Left renal cortex interstitium (tissue), 4 donors: ENCODE measurements at regions not wholly inside any gene's neighbourhood (a gene's known extent, or its start where the extent isn't known, plus 50 kb on each side); places are given as distances from the start of the nearest gene placed in this dataset.
"Not testable (repeated sequence)": the region's sequence is repeated elsewhere in the genome, so short reads cannot be mapped to it uniquely, and the experiment has no call there.

ENCODE experiments used
- DNase-seq, 4 donors: peaks; one replicate each; pipeline ENCODE4 v3.0.0-alpha.2; 2013; ENCODE audit warnings: low read depth in 4 of 4, low spot score in 2 of 4, missing footprints in 1 of 4

DNA sequence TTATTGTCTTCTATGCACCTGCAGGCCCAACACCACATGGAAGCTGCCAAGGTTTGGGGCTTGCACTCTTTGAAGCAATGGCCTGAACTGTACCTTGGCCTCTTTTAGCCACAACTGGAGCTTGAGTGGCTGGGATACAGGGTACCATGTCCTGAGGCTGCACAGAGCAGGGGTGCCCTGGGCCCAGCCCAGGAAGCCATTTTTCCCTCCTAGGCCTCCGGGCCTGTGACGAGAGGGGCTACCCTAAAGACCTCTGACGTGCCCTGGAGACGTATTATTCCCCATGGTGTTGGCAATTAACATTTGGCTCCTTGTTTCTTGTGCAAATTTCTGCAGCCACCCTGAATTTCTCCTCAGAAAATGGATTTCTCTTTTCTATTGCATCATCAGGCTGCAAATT, 519.9 kb upstream of the MAGEB18 start:
- no peak for DNase-seq

DNA sequence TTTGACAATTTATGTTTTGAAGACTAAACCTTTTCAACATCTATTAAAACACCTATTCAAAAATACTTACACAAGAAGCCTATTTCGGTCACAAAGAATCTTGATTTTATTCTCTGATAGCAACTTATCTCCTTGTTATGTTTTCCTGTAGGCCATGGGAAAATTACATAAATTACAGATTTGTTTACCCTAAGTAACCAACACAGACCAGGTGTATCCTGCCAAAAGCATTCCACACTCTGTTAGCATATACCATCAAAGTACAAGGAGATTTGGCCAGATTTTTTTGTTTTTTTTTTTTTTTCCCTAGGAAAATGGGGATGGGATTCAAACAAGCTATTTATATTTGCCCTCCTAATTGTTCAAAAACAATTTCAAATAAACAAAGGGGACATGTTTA, 497.9 kb upstream of the MAGEB18 start:
- DNase-seq: no peak

DNA sequence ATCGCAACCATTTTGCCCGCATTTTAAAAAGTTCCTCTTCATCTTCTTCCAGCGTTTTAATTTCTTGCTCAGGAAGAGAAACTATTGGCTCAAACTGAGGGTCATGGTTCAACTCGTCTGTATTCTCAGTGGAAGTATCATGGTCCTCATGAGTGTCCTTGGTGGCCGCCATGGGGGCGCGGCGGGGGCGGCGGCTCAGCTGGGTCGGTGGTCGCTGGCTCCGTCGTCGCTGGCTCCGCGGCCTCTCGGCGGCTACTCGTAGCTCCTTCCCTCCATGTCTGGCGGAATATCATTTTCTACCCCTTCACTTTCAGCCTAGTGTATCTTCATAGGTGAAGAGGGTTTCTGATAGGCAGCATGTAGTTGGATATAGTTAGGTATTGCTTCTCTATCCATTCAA, 492.0 kb upstream of the MAGEB18 start:
- DNase-seq: no peak

DNA sequence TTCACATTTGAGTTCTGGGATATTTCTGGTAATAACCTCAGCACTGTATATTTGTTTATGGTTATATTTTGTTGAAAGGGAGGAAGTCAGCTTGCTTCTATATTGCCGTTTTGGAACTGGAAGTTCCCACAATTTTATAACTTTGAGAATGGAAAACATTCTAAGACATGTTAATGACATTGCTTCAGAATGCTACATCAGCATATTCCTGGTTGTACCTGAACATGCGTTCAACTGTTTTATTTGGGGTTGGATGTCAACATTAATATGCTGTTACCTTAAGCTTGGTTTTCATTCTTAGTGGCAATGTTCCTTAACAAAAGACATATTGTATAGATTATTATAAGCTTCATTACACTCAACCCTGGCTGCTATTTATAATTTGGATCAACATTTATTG, 489.4 kb upstream of the MAGEB18 start:
- DNase-seq: no peak

DNA sequence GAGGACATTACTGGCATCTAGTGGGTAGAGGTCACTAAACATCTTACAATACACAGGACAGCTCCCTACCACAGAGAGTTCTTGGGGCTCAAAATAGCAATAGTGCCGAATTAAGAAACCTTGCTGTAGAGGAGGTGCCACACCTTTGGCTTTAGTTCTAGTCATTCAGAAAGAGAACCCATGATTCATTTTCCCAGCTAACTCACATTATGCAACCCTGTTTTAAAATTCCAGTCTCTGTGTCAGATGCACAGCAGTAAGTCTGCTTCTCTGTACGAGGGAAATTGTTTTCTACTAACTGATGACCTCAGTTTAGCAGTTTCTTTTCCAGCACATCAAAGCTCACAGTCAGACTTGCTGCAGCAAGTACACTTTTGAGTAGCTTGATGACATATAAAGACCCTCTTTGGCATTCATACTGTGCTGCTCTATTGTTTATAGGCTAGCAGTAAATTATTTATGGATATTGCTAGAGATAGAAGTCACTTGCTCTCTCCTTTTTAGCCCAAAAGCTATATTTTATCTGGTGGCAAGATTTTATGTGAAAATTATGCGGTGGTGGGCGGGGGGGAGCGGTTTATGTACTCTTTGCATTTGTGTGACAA, 487.8 kb upstream of the MAGEB18 start:
- DNase-seq: no peak

DNA sequence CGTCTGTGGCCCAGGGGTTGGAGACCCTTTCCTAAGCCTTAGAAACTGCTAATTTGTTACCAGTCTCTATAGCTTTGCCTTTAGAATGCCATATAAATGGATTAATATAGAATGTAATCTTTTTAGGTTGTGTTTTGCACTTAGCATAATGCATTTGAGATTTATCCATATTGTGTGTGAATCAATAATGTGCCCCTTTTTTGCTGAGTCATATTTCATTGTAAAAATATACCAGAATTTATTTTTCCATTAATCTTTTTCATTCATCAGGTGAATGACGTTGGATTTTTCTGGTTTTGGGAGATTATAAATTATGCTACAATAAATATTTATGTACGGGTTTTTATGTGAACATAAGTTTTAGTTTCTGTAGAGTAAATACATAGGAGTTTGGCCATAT, 478.8 kb upstream of the MAGEB18 start:
- DNase-seq: no peak

DNA sequence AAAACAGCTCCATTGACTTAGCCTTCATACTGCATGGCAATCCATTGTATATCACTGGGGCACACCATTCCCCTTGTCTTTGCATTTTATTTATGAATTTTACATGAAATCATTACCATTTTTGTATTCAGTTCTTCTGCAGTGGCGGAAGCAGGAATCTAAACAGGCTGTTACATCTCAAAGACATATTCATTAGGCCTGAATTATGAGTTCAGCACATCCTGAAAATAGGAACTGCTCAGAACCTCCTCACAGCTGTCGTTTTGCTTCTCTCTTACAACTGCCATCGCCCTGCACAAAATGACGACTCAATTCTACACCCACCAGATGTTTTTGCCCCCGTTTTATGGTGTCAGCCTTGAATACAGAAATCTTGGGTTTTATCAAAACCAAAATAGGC, 474.4 kb upstream of the MAGEB18 start:
- peak in 1 of 4 donors; percentile 6 for DNase-seq

DNA sequence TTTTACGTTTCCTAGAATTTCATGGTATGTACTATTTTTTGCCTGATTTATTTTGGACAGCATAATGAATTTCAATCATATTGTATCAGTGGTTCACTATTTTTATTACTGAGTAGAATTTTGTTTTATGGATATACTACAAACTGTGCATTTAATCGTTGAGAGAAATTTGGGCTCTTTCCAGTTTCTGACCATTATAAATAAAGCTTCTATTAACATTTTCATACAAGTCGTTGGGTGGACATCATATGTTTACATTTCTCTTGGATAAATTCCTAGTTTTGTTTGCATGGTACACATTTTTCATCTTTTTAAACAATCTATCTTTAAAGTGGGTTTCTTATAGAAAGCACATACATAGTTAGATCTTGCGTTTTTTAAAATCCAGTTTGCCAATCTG, 472.7 kb upstream of the MAGEB18 start:
- DNase-seq: no peak

DNA sequence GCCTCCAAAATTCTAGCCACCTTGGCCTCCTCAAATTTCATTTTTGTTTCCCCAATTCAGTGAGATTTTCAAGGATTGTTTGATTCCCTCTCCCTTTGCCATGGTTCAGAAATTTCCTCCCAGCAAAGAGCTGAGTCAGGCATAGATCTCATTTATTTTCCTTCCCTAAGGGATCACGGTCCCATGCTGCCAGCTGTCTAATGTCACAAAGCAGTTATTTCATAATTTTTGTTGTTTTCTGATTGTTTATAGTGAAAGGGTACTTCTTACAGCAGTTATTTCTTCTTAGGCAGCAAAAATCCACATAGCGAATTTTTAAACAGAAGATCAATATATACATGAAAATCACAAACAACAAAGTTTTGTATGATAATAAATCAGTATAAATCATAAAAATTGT, 470.5 kb upstream of the MAGEB18 start:
- no peak for DNase-seq

DNA sequence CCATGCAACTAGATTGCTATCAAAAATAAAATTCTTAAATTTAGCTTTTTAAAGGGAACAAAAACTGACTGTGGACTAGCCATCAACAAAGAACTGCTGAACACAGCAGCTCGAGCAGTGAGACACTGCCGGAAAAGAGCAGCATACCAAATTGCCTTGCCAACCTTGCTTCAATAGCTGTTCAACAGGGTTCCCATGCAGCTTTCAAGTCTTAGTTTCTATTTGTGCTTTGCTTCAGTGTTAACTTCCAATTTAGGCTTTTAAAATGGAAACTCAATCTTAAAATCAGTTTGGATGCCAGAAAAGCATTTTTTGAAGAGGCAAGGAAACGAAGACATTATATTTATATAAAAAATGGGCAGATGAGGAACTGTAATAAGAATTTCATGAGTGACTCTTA, 463.4 kb upstream of the MAGEB18 start:
- DNase-seq: no peak

DNA sequence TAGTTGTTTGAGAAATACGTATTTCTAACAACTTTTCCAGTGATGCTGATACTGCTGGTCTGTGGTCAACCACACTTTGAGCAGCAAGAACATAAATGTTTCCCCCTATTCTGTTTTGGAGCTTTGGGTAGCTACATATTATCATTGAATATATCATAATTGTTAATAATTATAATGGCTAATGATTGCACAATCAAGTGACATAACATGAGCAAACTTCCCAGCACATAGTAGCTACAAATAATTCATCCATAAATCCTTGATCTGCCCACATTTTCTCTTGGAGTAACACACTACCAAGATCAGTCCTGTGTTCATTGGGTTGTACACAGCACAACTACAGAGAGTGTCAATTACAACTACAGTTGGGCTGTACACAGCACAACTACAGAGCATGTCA, 436.3 kb upstream of the MAGEB18 start:
- no peak for DNase-seq

DNA sequence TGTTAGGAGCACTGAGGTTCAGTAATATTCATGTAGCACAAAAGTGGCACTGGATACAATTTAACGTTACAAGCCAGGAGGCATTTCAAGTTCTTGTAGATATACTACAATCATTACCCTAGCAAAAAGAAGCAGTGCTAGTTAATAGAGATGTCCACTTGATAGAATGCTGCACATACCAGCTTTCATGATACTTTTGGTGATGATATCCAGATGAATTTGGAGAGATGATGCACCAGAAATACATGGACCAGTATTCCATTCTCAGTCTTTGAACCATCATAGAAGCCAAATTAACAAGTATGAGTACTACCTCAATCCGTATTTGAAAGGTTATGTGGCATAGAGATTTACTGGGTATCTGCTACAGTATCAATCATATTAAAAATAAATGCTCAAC, 421.0 kb upstream of the MAGEB18 start:
- DNase-seq: no peak

DNA sequence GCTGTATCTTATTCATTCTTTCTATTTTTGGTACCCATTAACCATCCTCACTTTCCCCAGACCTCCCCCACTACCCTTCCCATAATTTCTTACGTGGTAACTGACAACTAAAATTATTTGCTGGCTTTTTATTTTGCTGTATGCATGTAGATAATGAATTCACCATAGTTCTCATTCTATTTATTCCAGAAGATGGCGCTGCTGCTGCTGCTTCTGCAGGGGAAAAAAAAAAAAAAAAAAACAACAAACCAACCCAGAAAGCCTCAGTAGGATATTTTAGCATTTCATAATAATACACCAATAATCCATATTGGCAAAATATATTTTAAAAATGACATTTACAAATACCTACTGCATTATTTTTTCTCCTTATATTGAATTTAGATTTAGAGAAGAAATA, 416.6 kb upstream of the MAGEB18 start:
- DNase-seq: no peak

DNA sequence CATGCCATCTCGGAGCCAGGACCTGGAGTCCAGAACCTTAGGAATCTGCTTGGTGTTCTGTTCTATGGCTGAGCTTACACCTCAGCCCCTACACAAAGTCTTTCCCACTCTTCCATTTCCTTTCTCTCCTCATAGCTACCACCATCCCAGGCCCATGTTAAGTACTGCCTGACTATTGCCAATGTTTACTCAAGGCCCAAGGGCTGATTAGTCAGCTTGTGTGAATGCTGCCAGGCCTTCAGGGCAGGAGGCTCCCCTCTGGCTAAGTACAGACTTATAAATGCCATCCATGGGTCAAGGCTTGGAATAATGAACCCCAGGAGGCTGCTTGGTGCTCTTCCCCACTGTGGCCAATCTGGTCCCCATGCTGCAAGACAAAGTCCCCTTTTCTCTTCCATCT, 411.6 kb upstream of the MAGEB18 start:
- no peak for DNase-seq

DNA sequence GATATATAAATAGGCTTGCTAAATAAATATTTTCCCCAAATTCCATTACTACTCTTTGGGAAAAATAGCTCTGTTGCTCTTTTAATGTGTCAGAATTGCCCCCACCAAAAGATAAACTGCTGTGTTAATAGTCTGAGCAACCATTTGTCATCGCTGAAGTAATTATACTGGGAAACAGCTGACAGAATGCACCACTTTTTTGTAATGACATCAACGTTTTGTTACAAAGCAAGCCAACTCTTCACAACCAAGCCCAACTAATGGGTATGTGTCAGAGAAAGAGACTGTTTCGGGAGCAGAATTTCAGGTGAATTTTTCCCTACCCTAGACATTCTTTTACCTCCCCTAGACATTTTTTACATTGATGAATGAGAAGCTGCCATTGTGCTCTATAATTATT, 405.0 kb upstream of the MAGEB18 start:
- no peak for DNase-seq

DNA sequence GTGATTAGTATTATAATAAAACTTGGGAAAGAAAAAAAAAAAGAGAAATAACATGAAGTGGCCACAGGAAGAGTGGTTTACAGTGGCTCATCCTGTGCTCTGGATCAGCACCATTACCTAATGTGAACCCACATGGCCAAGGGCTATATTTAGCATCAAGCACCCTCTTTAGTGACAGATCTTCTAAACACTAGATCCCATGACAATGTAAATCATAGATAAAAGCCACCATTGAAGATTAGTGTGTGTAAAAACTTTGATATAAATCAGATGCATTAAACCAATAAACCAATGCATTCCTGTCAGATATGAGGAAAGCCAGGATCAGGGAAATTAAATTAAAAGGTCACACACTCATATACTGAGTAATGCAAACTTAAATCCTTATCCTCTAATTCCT, 400.6 kb upstream of the MAGEB18 start:
- DNase-seq: no peak

DNA sequence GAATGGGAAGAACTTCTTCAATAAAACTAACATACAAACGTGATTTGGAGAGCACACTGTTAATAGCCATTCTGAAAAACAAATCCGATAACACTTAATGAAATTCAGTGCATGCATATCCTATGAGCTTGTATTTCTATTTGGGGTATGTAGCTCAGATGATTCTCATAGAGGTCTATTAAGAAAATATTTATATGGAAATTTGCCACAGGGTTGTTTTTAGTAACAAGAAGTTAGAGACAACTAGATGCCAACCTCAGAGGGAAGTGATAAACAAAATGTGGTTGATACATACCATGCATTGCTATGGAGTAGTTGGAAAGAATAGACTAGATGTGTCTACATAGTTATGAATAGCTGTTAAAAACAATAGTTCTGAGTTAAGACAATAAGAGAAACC, 395.8 kb upstream of the MAGEB18 start:
- no peak for DNase-seq

DNA sequence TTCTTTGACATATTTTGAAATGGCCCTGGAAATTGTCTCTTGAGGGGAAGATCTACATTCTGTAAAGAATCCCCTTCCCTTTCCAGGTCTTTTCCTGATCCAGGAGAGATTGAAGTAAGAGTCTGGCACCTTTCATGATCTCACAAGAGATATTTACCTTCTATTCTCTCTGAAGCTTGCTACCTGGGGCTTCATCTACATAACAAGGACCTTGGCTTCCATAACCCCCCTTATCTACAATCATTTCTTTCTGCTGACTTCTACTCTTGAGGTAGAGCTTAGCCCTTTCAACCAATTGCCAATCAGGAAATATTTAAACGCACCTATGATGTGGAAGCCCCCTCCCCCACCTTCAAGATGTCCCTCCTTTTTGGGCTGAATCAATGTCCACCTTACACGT, 383.7 kb upstream of the MAGEB18 start:
- no peak for DNase-seq

DNA sequence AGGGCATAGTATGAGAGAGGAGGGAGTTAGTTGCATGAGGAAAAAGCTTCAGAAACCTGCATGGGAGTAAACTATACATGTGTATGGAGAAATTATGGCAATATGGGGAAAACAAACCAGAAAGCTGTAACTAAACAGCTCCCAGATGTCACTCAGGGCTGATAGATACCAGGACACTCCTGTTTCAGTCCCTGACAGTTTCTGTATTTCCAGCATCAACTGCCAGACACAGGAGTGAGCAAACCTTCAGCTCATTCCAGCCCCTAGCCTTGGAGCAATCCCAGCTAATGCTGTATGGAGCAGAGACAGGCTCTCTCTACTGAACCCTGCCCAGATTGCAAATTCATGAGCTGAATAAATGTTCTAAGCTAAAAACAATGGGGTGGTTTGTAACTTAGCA, 382.9 kb upstream of the MAGEB18 start:
- no peak for DNase-seq

DNA sequence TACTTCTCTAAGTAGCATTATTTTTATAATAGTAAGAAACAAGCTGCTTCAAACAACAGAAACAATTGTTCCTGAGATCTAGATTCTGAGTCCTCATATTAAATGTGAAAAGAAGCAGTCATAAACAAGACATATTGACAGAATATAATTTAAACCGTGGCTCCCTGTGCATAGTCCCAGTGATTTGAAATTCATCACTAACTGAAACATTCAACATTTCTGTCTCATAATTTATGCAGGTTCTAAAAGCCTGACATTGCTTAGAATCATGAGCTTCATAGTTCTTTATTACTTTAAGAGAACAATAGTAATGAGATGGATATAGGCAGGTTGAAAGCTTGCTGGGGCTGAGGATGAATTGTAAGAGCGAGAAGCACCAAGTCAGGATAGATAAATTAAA, 375.5 kb upstream of the MAGEB18 start:
- DNase-seq: no peak

DNA sequence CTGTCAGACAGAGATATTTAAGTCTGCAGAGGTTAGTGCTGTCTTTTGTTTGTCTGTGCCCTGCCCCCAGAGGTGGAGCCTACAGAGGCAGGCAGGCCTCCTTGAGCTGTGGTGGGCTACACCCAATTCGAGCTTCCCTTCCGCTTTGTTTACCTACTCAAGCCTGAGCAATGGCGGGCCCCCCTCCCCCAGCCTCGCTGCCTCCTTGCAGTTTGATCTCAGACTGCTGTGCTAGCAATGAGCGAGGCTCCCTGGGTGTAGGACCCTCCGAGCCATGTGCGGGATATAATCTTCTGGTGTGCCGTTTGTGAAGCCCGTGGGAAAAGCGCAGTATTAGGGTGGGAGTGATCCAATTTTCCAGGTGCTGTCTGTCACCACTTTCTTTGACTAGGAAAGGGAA, 366.3 kb upstream of the MAGEB18 start:
- DNase-seq: not testable (repeated sequence)

DNA sequence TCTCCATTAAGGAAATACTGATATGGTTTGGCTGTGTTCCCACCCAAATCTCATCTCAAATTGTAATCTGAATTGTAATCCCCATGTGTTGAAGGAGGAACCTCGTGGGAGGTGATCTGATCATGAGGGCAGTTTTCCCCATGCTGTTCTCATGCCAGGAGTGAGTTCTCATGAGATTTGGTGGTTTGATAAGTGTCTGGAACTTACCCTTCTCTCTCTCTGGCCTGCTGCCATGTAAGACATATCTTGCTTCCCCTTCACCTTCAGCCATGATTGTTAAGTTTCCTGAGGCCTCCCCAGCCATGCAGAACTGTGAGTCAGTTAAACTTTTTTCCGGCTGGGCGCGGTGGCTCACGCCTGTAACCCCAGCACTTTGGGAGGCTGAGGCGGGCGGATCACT, 340.3 kb upstream of the MAGEB18 start:
- DNase-seq: not testable (repeated sequence)

DNA sequence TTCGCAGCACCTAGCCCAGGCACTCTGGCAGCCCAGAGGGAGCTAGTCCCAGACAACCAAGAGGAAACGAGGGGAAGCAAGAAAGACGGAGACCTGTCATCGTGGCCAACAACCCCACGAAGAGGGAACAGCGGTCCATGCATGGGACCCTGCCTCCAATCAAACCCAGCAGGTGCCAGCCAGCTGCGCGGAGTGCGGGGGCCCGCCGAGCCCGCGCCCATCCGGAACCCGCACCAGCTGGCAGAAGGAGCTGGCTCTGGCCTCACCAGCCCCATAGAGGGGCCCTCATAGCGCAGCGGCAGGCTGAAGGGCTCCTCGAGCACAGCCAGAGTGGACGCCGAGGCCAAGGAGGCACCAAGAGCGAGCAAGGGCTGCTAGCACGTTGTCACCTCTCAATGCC, 332.4 kb upstream of the MAGEB18 start:
- DNase-seq: no peak

DNA sequence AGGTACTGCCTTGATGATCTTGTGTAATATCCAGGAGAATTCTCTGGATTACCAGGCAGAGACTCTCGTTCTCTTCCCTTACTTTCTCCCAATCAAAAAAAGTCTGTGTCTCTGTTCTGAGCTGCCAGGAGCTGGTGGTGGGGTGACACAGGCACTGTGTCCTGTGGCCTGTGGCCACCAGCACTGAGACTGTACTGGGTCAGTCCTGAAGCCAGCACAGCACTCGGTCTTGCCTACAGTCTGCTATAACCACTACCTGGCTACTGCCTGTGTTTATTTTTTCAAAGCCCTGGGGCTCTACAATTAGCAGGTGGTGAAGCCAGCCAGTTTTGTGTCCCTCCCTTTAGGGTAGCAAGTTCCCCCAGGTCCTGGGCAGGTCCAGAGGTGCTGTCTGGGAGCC, 331.1 kb upstream of the MAGEB18 start:
- DNase-seq: no peak
